Mesenteric fat pad (tissue), 1 donor: ENCODE measurements at regions not wholly inside any gene's neighbourhood (a gene's known extent, or its start where the extent isn't known, plus 50 kb on each side); places are given as distances from the start of the nearest gene placed in this dataset.
A peak's percentile ranks its signal among the peaks of the same experiment; 100 is the strongest.
"Not testable (repeated sequence)": the region's sequence is repeated elsewhere in the genome, so short reads cannot be mapped to it uniquely, and the experiment has no call there.

Source experiments
- DNase-seq: peaks from one replicate; pipeline ENCODE4 v3.0.0-alpha.2; 2020; ENCODE audit warnings: low spot score
- donor health status: DM: yes; HTN: yes; CAD: no.

DNA sequence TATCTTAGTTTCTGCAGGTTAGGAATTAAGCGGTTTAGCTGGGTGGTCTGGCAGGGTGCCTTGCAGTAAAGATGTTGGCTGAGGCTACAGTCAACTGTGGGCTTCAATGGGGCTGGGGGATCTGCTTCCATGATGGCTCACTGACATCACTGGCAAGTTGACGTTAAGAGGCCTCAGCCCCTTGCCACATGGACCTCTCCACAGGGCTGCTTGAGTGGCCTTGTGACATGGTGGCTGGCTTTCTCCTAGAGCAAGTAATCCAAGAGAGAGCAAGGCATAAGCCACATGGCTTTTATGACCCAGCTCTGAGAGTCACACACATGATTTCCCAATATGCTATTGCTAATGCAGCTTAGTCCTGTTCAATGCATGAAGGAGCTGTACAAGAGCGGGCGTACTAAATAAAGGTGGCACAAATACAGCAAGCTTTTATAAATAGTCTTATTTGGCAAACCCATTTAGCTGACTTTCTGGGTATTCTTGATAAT, 109.1 kb downstream of the SEPTIN7 start:
- no peak for DNase-seq

DNA sequence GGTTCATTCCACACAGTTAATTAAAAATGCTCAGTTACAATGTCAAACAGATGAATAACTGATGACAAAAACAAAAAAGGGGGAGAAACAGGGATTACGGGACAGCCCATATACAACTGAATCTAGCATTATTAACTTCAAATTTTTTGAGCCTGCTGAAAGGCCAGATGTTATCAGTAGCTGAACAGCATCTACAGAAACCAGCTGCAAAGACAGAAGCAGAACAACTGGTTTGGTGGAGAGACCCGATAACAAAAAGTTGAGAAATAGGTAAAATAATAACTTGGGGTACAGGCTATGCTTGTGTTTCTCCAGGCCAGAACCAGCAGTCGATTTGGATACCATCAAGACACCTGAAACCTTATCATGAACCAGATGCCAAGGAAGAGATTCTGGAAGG, 109.8 kb downstream of the SEPTIN7 start:
- DNase-seq, result not testable (repeated sequence)

DNA sequence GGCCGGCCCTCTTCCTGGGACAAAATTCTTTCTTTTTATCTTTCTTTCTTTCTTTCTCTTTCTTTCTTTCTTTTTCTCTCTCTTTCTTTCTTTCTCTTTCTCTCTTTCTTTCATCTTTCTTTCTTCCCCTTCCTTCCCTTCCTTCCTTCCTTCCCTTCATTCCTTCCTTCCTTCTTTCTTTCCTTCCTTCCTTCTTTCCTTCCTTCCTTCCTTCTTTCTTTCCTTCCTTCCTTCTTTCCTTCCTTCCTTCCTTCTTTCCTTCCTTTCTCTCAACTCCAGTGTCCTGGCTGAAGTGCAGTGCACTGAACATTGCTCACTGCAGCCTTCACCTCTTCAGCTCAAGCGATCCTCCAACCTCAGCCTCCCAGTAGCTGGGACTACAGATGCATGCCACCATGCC, 112.5 kb downstream of the SEPTIN7 start:
- DNase-seq, result not testable (repeated sequence)

DNA sequence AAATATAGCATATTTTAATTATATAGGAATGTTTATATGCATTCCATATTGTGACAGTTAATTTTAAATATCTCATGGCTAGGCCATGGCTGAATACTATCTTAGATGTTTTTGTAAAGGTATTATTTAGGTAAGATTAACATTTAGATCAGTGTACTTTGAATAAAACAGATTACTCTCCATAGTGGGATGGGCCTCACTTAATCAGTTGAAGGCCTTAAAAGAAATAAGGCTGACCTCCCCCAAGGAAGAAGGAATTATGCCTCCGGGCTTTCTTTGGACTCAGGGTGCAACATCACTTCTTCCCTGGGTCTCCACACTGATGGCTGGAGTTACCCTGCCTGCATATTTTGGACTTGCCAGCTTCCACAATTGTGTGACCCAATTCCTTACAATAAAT, 113.4 kb downstream of the SEPTIN7 start:
- not testable (repeated sequence) for DNase-seq

DNA sequence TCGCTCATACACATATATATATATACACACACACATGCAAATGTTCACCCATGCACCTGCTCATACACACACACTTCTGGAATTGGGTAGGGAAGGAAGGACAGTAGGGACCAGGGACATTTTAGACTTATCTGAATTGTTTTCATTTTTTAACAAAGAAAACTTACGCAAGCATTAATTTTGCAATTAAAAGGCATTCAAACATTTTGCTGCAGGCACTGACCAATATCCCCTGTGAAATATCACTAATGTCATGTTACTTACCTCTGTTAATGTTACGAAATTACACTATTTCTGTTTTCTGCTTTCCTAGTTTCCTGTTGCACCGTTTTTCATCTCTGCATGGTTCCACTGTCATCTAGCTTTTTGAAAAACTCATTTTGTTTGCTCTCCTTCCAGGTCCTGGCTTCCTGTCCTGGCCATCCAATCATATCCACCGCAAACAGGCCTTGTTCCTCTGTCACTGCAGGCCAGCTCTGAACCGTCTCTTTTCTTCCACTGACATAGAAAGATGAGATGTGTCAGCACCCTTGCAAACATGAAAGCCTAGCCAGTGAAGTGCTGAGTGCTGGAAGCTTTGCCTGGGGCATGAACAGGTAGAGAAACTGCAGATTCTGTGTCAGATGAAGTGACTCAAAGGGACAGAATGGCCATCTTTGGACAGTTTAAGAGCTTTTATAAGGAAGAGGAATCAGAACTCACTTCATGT, 114.5 kb downstream of the SEPTIN7 start:
- DNase-seq, result not testable (repeated sequence)

DNA sequence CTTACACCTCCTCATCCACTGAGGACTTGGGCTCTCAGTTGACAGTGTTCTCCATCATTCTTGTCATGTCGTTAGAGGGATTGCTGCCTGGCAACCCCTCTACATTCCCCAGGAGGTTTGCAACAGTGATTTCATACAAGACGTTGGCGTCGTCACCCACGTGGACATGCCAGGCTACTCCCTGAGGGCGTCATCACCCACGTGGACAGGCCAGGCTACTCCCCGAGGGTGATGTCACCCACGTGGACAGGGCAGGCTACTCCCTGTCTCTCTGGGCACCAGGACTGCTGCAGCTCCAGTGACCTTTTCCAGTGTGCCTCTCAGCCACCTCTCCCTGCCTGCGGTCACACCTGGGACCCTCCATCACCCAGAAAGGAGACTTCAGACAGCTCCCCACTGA, 117.4 kb downstream of the SEPTIN7 start:
- peak; percentile 33 for DNase-seq

DNA sequence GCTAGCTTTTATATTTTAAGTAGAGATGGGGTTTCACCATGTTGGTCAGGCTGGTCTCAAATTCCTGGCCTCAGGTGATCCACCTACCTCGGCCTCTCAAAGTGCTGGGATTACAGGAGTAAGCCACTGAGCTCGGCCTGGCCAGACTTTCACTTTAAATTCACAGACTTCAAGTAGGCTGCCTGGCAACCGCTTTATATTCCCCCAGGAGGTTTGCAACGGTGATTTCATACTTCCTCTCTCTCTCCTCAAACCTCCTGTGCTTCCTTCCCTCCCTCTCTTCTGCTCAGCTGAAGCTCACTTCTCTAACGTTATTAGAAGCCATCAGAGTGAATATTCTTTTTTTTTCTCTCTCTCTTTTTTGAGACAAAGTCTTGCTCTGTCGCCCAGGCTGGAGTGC, 118.8 kb downstream of the SEPTIN7 start:
- DNase-seq, result not testable (repeated sequence)

DNA sequence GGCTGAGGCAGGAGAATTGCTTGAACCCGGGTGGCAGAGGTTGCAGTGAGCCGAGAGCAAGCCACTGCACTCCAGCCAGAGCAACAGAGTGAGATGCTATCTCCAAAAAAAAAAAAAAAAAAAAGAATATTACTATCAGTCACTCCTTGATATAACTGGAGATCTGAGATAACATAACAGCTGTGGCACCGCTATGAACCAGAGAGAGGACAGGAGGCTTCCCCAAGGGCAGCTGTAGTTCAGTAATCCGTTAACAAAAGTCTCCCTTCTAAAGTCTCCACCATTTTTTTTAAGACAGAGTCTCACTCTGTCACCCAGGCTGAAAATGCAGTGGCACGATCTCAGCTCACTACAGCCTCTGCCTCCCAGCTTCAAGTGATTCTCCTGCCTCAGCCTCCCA, 120.5 kb downstream of the SEPTIN7 start:
- DNase-seq, result not testable (repeated sequence)

DNA sequence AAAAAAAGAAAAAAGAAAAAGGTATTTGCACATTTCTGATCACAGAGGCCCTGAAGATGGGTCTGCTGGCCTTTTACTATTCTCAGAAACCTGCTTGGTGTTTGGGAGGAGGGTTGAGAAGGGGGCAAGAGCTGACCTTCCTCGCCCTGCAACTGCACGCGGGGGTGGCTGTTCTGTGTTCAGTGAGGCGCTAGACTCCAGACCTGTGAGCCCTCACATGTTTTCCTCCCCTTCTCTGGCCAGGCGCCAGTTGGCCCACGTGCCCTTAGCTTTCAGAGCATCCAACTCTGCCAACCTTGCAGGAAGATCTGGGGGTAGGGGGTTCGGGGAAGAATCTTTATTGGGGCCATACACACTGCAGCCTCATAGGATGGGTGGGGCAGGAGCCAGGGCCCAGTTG, 123.8 kb downstream of the SEPTIN7 start:
- DNase-seq, result not testable (repeated sequence)

DNA sequence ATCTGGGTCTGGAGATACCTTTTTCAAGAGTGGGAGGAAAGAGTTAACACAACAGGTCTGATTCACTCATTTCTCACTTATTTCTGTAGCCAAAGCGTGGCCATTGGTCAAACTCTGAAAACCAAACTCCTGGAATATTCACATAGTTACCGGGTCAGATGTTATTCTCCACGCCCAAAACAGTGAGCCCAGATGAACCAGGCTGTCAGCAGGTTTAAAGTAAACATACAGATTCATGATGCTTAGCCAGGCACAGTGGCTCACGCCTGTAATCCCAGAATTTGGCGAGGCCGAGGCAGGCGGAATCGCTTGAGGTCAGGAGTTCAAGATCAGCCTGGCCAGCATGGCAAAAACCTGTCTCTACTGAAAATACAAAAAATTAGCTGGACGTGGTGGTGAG, 126.1 kb downstream of the SEPTIN7 start:
- not testable (repeated sequence) for DNase-seq

DNA sequence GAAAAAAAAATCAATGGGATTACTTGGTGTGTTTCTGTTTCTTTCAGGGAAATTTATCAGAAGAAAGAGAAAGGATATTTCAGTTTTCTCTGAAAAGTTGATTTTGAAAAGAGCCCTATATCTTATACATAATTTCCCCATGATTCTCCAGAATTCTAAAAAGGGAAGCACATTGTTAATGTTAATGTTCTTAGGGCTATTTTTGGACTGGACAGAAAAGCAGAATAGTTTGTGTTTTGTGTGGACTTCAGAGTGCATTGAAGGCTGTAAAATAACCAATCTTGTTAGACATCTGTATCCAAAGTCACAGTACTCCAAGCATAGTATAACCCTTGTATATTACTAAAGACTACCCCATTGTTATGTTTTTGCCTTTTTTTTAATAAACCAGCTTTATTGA, 130.3 kb downstream of the SEPTIN7 start:
- DNase-seq, result not testable (repeated sequence)

DNA sequence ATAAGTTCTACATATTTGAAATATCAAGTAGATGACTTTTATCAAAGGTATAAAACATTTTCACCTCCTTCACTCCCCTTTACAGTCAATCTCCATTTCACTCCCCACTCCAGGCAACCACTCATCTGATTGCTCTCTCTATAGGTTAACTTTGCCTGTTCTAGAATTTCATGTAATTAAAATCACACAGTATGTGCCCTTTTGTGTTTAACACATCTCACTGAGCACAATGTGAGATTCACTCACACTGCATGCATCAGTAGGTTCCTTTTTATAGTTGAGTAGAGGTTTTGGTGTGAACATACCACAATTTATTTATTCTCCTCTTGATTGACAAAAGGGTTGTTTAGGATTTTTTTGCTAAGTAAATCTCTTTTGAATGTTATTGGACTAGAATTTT, 130.7 kb downstream of the SEPTIN7 start:
- not testable (repeated sequence) for DNase-seq

DNA sequence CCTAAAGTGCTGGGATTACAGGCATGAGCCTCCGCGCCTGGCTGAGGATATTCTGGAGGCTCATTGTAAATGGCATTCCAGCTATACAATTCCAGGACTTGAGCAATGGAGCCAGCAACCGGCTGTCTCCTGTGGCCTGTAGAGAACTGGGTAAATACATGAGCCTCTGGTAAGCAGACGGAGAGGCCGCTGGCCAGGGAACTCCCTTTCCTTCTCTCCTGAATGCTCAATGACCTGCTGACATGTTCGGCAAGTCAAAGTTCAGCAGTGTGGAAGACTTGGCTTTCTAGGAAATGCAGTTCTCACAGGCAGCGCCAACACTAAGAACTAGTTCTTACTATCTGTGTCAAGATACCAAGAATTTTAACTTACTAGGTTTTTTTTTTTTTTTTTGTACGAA, 139.8 kb downstream of the SEPTIN7 start:
- not testable (repeated sequence) for DNase-seq

DNA sequence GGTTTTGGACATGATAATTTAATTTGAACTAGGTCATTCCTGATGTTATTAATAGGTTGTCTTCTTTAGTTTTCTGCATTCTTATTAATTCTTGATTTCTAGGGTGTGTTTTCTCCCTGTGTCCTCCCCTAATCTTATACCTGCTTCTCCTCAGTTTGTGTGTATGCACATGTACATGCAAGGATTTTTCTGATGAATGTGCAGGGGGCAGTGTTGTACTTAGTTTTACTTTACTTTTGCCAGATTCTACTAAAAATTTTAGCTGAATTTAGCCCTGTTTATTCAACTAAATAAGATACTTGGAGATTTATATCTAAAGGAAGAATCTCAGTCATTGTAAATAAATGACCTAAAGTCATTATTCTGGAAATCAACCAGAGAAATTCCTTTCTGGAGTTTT, 144.8 kb downstream of the SEPTIN7 start:
- DNase-seq, result not testable (repeated sequence)

DNA sequence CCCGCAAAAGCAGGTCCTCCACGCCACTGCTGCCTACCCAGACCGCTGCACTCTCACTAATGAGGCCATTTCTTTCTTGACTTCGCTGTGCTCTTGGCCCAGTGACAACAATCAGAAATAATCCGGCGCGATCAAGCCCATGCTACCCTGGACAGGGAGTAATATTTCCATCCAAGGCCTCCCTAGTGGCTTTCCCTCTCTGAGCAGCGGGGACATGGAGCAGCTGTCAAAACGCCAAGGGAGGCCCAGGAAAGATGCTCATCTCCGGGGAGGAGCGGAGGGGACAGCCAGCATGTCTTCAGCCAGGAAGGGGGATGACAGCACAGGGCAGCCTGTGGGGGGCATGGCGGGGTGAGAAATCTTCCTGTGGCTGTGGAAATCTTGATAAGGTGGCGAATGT, 154.9 kb downstream of the SEPTIN7 start:
- not testable (repeated sequence) for DNase-seq

DNA sequence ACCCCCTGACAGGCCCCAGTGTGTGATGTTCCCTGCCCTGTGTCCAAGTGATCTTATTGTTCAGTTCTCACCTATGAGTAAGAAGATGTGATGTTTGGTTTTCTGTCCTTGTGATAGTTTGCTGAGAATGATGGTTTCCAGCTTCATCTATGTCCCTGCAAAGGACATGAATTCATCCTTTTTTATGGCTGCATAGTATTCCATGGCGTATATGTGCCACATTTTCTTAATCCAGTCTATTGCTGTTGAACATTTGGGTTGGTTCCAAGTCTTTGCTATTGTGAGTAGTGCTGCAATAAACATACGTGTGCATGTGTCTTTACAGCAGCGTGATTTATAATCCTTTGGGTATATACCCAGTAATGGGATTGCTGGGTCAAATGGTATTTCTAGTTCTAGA, 156.1 kb downstream of the SEPTIN7 start:
- DNase-seq, result not testable (repeated sequence)

DNA sequence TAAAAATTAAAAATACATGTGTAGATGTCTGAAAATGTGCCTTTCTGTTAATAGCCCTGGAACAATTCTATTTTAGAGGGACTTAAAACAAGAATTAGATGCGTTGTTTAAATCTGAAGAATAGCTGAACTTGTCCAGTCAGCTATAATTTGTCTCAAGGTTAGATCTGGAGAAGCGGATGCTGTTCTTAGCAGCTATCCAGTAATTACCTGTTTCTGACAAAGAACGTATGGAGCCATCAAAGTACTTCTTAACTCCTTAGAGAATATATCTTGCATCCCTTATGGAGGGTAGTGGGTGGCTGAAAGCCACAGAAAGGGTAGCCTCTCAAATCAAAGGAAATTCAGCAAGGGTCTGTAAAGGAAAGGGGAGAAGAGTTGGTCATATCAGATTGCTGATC, 160.4 kb downstream of the SEPTIN7 start:
- not testable (repeated sequence) for DNase-seq

DNA sequence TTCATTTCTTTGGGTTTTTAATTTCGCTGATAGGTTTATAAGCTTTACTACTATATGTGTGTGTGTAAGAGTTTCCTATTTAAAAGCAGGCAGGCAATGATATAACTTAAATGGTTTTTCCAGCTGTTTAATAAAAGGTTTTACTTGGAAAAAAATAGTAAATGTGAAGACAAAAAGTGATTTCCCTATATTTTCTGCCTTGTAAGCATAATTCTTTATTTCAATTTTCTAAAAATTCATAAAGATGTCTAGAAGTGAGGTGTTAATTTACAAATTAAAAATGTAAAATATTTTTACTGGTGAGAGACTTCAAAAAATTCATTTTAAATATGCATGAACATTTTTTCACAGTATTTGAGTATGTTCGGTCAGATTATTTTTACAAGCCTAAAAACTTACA, 161.8 kb downstream of the SEPTIN7 start:
- not testable (repeated sequence) for DNase-seq

DNA sequence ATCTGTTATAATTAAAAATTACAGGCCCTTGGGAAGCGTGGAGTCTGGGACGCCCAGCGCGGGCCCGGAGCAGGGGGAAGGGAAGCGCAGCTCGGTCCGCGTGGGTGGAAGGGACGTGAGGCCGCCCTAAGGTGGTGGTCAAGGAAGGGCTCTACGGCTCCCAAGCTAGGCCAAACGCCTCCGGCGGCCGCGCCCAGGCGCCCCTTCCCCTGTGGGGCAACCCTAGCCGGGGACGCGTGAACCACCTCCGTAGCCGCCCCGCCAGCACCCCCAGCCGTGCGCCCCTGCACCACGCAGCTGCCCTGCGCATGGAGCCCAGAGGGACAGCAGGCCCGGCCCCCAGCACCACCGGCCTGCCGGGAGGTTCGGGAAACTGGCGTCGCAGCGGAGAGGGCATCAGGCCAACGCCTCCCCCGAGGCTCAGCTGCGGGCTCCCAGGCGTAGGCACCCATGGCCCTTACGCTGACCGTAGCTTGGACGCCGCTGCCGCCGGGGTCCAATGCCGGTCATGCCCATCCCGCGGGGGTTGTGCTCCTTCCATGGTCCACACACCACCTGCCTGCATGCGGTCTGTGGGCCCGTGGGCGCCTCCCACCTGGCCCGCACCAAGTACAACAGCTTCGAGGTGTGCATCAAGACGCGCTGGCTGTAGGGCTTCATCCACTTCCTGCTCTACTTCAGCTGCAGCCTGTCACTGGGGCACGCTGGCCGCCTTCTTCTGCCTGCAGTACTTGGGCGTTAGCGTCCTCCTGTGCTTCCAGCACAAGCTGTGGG, 166.7 kb downstream of the SEPTIN7 start:
- DNase-seq, result no peak

DNA sequence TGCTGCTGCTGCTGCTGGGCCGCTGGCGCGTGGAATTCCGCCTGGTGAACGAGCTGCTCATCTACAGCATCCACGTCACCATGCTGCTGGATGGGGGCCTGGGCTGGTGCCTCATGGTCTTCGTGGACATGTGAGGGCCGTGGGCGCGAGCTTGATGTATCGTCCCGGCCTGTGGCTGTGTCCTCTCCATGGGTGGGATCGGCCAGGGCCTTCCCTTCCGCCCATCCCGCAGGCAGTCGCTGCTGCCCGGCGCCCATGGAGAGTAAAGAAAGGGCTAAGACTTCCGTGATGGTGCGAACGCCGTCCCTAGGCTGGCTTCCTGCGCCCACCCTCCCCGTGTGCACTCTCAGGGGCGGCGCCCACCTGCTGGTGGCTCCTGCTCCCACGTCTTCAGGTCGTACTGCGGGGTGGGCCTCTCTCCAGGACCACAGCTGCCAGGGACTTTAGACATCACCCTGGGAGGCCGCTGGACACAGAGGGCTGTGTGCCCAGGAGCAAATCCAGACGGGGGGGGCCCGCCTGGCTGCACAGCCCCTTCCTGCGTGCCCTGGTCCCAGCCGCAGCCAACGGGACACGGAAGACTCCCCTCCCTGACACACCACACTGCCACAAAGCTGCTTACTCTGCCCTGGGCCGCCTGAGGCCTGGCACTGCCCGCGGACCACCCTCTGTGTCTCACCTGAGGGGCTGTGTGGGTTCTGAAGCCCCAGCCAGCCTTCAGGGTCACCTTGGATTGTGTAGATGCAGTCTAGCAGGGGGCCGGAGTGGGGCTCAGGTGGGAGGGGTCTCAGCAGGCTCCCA, 167.5 kb downstream of the SEPTIN7 start:
- no peak for DNase-seq

DNA sequence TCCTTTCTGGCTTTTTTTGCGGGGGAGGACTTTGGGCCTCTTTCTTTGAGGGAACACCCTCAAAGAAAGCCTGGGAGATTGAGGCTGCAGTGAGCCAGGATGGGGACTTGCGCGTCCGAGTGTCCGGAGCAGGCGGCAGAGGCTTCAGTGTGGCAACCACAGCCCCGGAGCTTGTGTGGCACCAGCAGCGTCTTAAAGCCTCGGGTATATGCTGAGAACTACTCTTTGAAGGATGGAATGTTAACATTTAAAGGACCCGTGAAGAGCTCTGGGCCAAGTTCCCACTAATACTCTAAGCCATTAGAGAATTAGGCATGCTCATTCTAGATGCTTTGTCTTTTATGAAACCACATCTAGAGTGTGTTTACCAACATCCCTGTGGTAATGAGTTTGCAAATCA, 168.2 kb downstream of the SEPTIN7 start:
- no peak for DNase-seq

DNA sequence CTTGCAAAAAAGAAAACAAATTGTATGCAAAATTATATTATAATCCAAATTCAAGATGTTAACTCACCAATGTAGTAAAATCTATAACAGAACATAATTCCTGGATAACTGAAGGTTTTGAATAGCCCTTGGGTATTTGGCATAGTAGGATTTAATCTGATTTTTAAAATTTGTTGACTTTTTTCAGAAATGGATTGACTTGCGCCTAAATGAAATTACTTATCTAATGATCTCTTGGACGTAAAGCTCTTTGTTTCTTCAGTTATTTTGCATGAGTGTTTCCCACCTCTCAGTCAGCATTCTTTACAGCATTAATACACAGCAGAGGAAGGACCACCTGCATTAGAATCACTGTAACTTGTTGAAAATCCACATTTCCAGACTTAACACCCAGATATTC, 169.6 kb downstream of the SEPTIN7 start:
- no peak for DNase-seq
